ENCODE measurements at regions not wholly inside any gene's neighbourhood (a gene's known extent, or its start where the extent isn't known, plus 50 kb on each side); places are given as distances from the start of the nearest gene placed in this dataset.

GRCh38 chr14:57085043-57085442, 183.7 kb downstream of the EXOC5 start:
- H3K27me3 ChIP-seq: no peaks in the 10 kb centered on the region
- no peaks in the 10 kb centered on the region for H3K4me1 ChIP-seq (ENCODE audit: control insufficient read depth in 1 of 2, insufficient read depth in 1 of 2, low read depth in 1 of 2, low read length in 1 of 2)
- H3K27ac ChIP-seq: no peak overlapping the region
- H3K9me3 ChIP-seq: no peaks in the 10 kb centered on the region
- H3K4me3 ChIP-seq (ENCODE audit: low read depth in 1 of 2, low read length in 1 of 2): no peak overlapping the region
- TF ChIP-seq, protein P1, sequence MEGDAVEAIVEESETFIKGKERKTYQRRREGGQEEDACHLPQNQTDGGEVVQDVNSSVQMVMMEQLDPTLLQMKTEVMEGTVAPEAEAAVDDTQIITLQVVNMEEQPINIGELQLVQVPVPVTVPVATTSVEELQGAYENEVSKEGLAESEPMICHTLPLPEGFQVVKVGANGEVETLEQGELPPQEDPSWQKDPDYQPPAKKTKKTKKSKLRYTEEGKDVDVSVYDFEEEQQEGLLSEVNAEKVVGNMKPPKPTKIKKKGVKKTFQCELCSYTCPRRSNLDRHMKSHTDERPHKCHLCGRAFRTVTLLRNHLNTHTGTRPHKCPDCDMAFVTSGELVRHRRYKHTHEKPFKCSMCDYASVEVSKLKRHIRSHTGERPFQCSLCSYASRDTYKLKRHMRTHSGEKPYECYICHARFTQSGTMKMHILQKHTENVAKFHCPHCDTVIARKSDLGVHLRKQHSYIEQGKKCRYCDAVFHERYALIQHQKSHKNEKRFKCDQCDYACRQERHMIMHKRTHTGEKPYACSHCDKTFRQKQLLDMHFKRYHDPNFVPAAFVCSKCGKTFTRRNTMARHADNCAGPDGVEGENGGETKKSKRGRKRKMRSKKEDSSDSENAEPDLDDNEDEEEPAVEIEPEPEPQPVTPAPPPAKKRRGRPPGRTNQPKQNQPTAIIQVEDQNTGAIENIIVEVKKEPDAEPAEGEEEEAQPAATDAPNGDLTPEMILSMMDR (IDR thresholded peaks at IDR 0.05): no peak
- no peaks in the 10 kb centered on the region for H3K36me3 ChIP-seq

- H3K9me3 ChIP-seq: no peaks in the 10 kb centered on the region
- H3K4me3 ChIP-seq (ENCODE audit: low read depth in 1 of 2, low read length in 1 of 2): no peak overlapping the region
- TF ChIP-seq, protein P1 (IDR thresholded peaks at IDR 0.05): no peak
- H3K27me3 ChIP-seq: no peaks in the 10 kb centered on the region
- no peaks in the 10 kb centered on the region for H3K36me3 ChIP-seq
- H3K27ac ChIP-seq: no peak overlapping the region
- H3K4me1 ChIP-seq (ENCODE audit: control insufficient read depth in 1 of 2, insufficient read depth in 1 of 2, low read depth in 1 of 2, low read length in 1 of 2): no peaks in the 10 kb centered on the region
Observed at GRCh38 chr14:57080691-57081090, 188.0 kb downstream of the EXOC5 start.

DNA sequence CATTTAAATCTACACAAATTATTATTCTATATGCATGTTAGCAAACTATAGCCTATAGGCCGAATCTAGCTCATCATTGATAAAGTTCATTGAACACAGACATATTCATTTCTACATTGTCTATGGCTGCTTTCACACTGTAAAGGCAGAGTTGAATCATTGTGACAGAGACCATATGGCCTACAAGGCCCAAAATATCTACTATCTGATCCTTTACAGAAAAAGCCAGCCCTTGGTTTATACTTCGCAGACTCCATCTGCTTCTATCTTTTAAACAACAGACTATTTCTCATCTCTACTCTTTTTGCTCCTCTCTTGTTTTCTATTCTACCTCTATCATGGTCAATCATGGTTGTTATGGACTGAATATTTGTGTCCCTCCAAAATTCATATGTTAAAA, 190.7 kb downstream of the EXOC5 start:
- Histone ChIP-seq H3K4me1 (ENCODE audit: control insufficient read depth in 1 of 2, insufficient read depth in 1 of 2, low read depth in 1 of 2, low read length in 1 of 2) (no peaks in the 10 kb centered on the region), H3K36me3 (no peaks in the 10 kb centered on the region), H3K27me3 (peaks cover 9% of the 10 kb centered on the region), H3K4me3 (ENCODE audit: low read depth in 1 of 2, low read length in 1 of 2) (no peak overlapping the region), H3K27ac (no peak overlapping the region), H3K9me3 (no peaks in the 10 kb centered on the region)
- TF ChIP-seq, protein P1 (IDR thresholded peaks at IDR 0.05): no peak

- Histone ChIP-seq H3K27me3 (peaks cover 42% of the 10 kb centered on the region), H3K9me3 (no peaks in the 10 kb centered on the region), H3K4me3 (ENCODE audit: low read depth in 1 of 2, low read length in 1 of 2) (no peak overlapping the region), H3K36me3 (no peaks in the 10 kb centered on the region), H3K4me1 (ENCODE audit: control insufficient read depth in 1 of 2, insufficient read depth in 1 of 2, low read depth in 1 of 2, low read length in 1 of 2) (no peaks in the 10 kb centered on the region), H3K27ac (no peak overlapping the region)
- TF ChIP-seq, protein P1 (IDR thresholded peaks at IDR 0.05): no peak
Observed at GRCh38 chr14:57073986-57074385, 194.7 kb downstream of the EXOC5 start.

GRCh38 chr14:57071639-57072038, 197.1 kb downstream of the EXOC5 start:
- H3K27ac ChIP-seq: no peak overlapping the region
- H3K9me3 ChIP-seq: no peaks in the 10 kb centered on the region
- no peaks in the 10 kb centered on the region for H3K4me1 ChIP-seq (ENCODE audit: control insufficient read depth in 1 of 2, insufficient read depth in 1 of 2, low read depth in 1 of 2, low read length in 1 of 2)
- H3K36me3 ChIP-seq: no peaks in the 10 kb centered on the region
- peaks cover 66% of the 10 kb centered on the region for H3K27me3 ChIP-seq
- TF ChIP-seq, protein P1 (IDR thresholded peaks at IDR 0.05): no peak
- H3K4me3 ChIP-seq (ENCODE audit: low read depth in 1 of 2, low read length in 1 of 2): no peak overlapping the region

DNA sequence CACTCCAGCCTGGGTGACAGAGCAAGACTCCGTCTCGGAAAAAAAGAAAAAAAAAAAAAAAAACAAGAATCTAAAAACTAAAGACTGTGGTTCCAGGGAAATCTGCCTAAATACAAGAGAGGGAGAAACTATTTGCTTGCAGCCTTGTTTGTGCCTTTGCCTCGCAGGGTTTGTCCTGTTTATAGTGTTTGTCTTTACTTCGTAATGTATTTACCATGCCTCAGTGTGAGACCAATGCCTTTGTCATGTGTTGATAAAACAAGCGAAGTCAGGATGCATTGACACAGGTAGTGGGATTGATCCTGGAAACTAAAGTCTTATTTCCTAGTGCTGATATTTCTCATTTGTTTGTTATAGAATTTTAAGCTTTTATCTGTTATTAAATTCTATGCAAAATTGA, 199.0 kb downstream of the EXOC5 start:
- Histone ChIP-seq H3K9me3 (no peaks in the 10 kb centered on the region), H3K36me3 (no peaks in the 10 kb centered on the region)

More for the DNA sequence above, 199.0 kb downstream of the EXOC5 start:
- TF ChIP-seq, protein P1 (IDR thresholded peaks at IDR 0.05): no peak
- no peaks in the 10 kb centered on the region for H3K4me1 ChIP-seq (ENCODE audit: control insufficient read depth in 1 of 2, insufficient read depth in 1 of 2, low read depth in 1 of 2, low read length in 1 of 2)
- no peak overlapping the region for H3K27ac ChIP-seq
- H3K27me3 ChIP-seq: peaks cover 82% of the 10 kb centered on the region
- H3K4me3 ChIP-seq (ENCODE audit: low read depth in 1 of 2, low read length in 1 of 2): no peak overlapping the region

Measured in neutrophil (primary cell).